Progenitor cell of endocrine pancreas (in vitro differentiated cells): ENCODE measurements at regions not wholly inside any gene's neighbourhood (a gene's known extent, or its start where the extent isn't known, plus 50 kb on each side); places are given as distances from the start of the nearest gene placed in this dataset.

Experiments
- DNase-seq: peaks from one replicate; pipeline ENCODE4 v3.0.0; 2021; ENCODE audit warnings: low spot score; ENCODE audit not compliant: unreplicated experiment
- H3K27ac Mint-ChIP-seq: 2 replicates; pipeline ENCODE4 v1.8.0; 2021; ENCODE audit warnings: mild to moderate bottlenecking, moderate library complexity, mixed read lengths
- H3K27me3 Mint-ChIP-seq: 2 replicates; pipeline ENCODE4 v1.8.0; 2021; ENCODE audit warnings: mixed read lengths
- H3K36me3 Mint-ChIP-seq: 2 replicates; pipeline ENCODE4 v1.8.0; 2022; ENCODE audit warnings: mixed read lengths; ENCODE audit not compliant: insufficient read depth
- H3K4me1 Mint-ChIP-seq: 2 replicates; pipeline ENCODE4 v1.8.0; 2021; ENCODE audit warnings: low read depth, mixed read lengths
- H3K4me3 Mint-ChIP-seq: 2 replicates; pipeline ENCODE4 v1.8.0; 2021; ENCODE audit warnings: low read depth, mild to moderate bottlenecking, moderate library complexity, mixed read lengths
- H3K9me3 Mint-ChIP-seq: 2 replicates; pipeline ENCODE4 v1.8.0; 2021; ENCODE audit warnings: low read depth, mixed read lengths
- CTCF ChIP-seq: fragments of 200-600 bp; sonication (generic); IDR thresholded peaks from one replicate; pipeline ENCODE4 v1.5.0; 2021; ENCODE audit warnings: antibody characterized with exemption, mild to moderate bottlenecking; ENCODE audit not compliant: unreplicated experiment

- Mint-ChIP-seq H3K27me3 (no peaks in the 10 kb centered on the region), H3K4me3 (no peak overlapping the region), H3K4me1 (peaks cover 2% of the 10 kb centered on the region), H3K36me3 (no peaks in the 10 kb centered on the region), H3K27ac (no peak overlapping the region), H3K9me3 (peaks cover 23% of the 10 kb centered on the region)
- TF ChIP-seq CTCF: no peak
- DNase-seq: no peak
Observed at GRCh38 chr3:176167272-176167671, 1030.0 kb downstream of the TBL1XR1 start.

GRCh38 chr3:176160997-176161396 is 1036.3 kb downstream of the TBL1XR1 start:
- no peaks in the 10 kb centered on the region for H3K27me3 Mint-ChIP-seq
- no peak for TF ChIP-seq CTCF
- H3K27ac Mint-ChIP-seq: no peak overlapping the region
- H3K36me3 Mint-ChIP-seq: peaks cover 1% of the 10 kb centered on the region
- H3K4me1 Mint-ChIP-seq: no peaks in the 10 kb centered on the region
- H3K4me3 Mint-ChIP-seq: no peak overlapping the region
- no peak for DNase-seq
- H3K9me3 Mint-ChIP-seq: peaks cover 43% of the 10 kb centered on the region

- no peak overlapping the region for H3K27ac Mint-ChIP-seq
- H3K27me3 Mint-ChIP-seq: no peaks in the 10 kb centered on the region
- H3K9me3 Mint-ChIP-seq: peaks cover 39% of the 10 kb centered on the region
- H3K4me1 Mint-ChIP-seq: peaks cover 4% of the 10 kb centered on the region
- peaks cover 1% of the 10 kb centered on the region for H3K36me3 Mint-ChIP-seq
- no peak for DNase-seq
- no peak overlapping the region for H3K4me3 Mint-ChIP-seq
- no peak for TF ChIP-seq CTCF
Observed at GRCh38 chr3:176159796-176160195, 1037.5 kb downstream of the TBL1XR1 start.

- H3K27me3 Mint-ChIP-seq: no peaks in the 10 kb centered on the region
- no peak overlapping the region for H3K4me3 Mint-ChIP-seq
Observed at GRCh38 chr3:176155012-176155411, 1042.3 kb downstream of the TBL1XR1 start.

GRCh38 chr3:176149567-176149966 is 1047.7 kb downstream of the TBL1XR1 start:
- no peak for DNase-seq
- Mint-ChIP-seq H3K27ac (no peak overlapping the region), H3K4me3 (no peak overlapping the region), H3K4me1 (peaks cover 16% of the 10 kb centered on the region), H3K36me3 (no peaks in the 10 kb centered on the region), H3K9me3 (peaks cover 3% of the 10 kb centered on the region), H3K27me3 (no peaks in the 10 kb centered on the region)
- no peak for TF ChIP-seq CTCF

More at GRCh38 chr3:176155012-176155411, 1042.3 kb downstream of the TBL1XR1 start:
- H3K4me1 Mint-ChIP-seq: peaks cover 6% of the 10 kb centered on the region
- no peaks in the 10 kb centered on the region for H3K36me3 Mint-ChIP-seq
- peak overlapping the region; percentile 63 for H3K27ac Mint-ChIP-seq
- TF ChIP-seq CTCF: no peak
- DNase-seq: no peak
- H3K9me3 Mint-ChIP-seq: peaks cover 10% of the 10 kb centered on the region
